Adrenal gland (tissue), 9 donors: ENCODE measurements at regions not wholly inside any gene's neighbourhood (a gene's known extent, or its start where the extent isn't known, plus 50 kb on each side); places are given as distances from the start of the nearest gene placed in this dataset.

ENCODE experiments used
- DNase-seq, 7 donors: peaks; one replicate each; pipeline ENCODE4 v3.0.0-alpha.2; 2019 to 2020
- H3K27ac ChIP-seq, 5 donors: fragments of 200-600 bp; sonication (generic) in 4 of 5; 1 replicate in 3 of 5; 2 replicates in 2 of 5; pipeline versions ENCODE4 v1.5.1 to v1.8.0; 2016 to 2020; ENCODE audit warnings: mild to moderate bottlenecking in 1 of 5
- H3K27me3 ChIP-seq: fragments of 200-600 bp; 2 replicates; pipeline ENCODE4 v1.8.0; 2021
- H3K36me3 ChIP-seq, 2 donors: fragments of 200-600 bp; replicated peaks in 1 of 2; 1 replicate in 1 of 2; 2 replicates in 1 of 2; pipeline versions ENCODE4 v1.5.1 to v1.8.0; 2018 to 2022
- H3K4me1 ChIP-seq, 2 donors: fragments of 200-600 bp; replicated peaks in 1 of 2; 1 replicate in 1 of 2; 2 replicates in 1 of 2; pipeline versions ENCODE4 v1.5.1 to v1.8.0; 2018 to 2021
- H3K4me3 ChIP-seq, 4 donors: fragments of 200-600 bp; sonication (generic) in 3 of 4; one replicate each; pipeline ENCODE4 v1.5.1; 2016 to 2018
- H3K9me3 ChIP-seq, 3 donors: fragments of 200-600 bp; sonication (generic) in 1 of 3; replicated peaks in 1 of 3; 1 replicate in 2 of 3; 2 replicates in 1 of 3; pipeline versions ENCODE4 v1.5.1 to v1.8.0; 2016 to 2021
- CTCF ChIP-seq, 6 experiments: fragments of 450-650 bp in 4 of 6; fragments of 200-600 bp in 2 of 6; sonication (generic) in 1 of 6; IDR thresholded peaks; 1 replicate in 5 of 6; 2 replicates in 1 of 6; pipeline versions ENCODE4 v1.5.1 to v1.8.0; 2016 to 2021; ENCODE audit warnings: antibody characterized with exemption in 6 of 6, mild to moderate bottlenecking in 2 of 6, moderate library complexity in 1 of 6
- POLR2A ChIP-seq, 2 donors: fragments of 450-650 bp; IDR thresholded peaks; one replicate each; pipeline ENCODE4 v1.6.1; 2017; ENCODE audit warnings: antibody characterized with exemption in 2 of 2, mild to moderate bottlenecking in 2 of 2, moderate library complexity in 1 of 2
- WGBS, 4 donors: extraction: QIAGEN DNeasy Blood & Tissue Kit in 2 of 4; methylation state at CpG; one replicate each; pipeline versions ENCODE4 v1.1.5 to v1.1.7; 2013 to 2017; 5-methylcytosine and 5-hydroxymethylcytosine counted together
- intact Hi-C, 2 donors: fragments of 100-400 bp; cut with DNase I; formaldehyde crosslinking; loops; one replicate each; pipeline versions ENCODE4 v1.14.1 to v1.15.0; 2022 to 2023
- donor health status: healthy with polysubstance abuse.
- donor health status: Bipolar disorder and iron deficiency.
- donor health status: DM: yes; HTN: yes; CAD: no.
- donor health status: DM: no; HTN: no; CAD: no.
- donor health status: DM: no; HTN: no; CAD: no.

- WGBS, 4 donors, result 59 to 81% (median 76%) methylated on average over 7 of the region's 7 CpGs
Observed at GRCh38 chr14:101337053-101337452, 224.2 kb upstream of the DIO3 start.

GRCh38 chr14:101340556-101340955 lies 220.7 kb upstream of the DIO3 start:
- Histone ChIP-seq H3K4me3 (no peak overlapping the region), H3K36me3 (no peaks in the 10 kb centered on the region), H3K27me3 (no peaks in the 10 kb centered on the region), H3K27ac (no peak overlapping the region), H3K4me1 (no peaks in the 10 kb centered on the region), H3K9me3 (no peaks in the 10 kb centered on the region)
- no peak for TF ChIP-seq POLR2A (IDR thresholded peaks at IDR 0.05)
- no peak for TF ChIP-seq CTCF (IDR thresholded peaks at IDR 0.05)
- intact Hi-C loops, result no loop called here
- no peak for DNase-seq
- WGBS, 4 donors, result 80 to 87% (median 85%) methylated on average over 8 of the region's 8 CpGs

More at GRCh38 chr14:101337053-101337452, 224.2 kb upstream of the DIO3 start:
- intact Hi-C loops, result no loop called here
- TF ChIP-seq CTCF (IDR thresholded peaks at IDR 0.05) (no peak), POLR2A (IDR thresholded peaks at IDR 0.05) (no peak)
- H3K27me3 ChIP-seq, result no peaks in the 10 kb centered on the region
- no peak for DNase-seq
- H3K27ac ChIP-seq, result no peak overlapping the region
- H3K36me3 ChIP-seq, result no peaks in the 10 kb centered on the region
- no peak overlapping the region for H3K4me3 ChIP-seq
- no peaks in the 10 kb centered on the region for H3K4me1 ChIP-seq
- H3K9me3 ChIP-seq, result no peaks in the 10 kb centered on the region

- DNase-seq, result peak in 1 of 7 donors; percentile 5
- intact Hi-C loops, result no loop called here
- Histone ChIP-seq H3K27me3 (no peaks in the 10 kb centered on the region), H3K36me3 (no peaks in the 10 kb centered on the region), H3K27ac (no peak overlapping the region), H3K4me1 (no peaks in the 10 kb centered on the region), H3K4me3 (no peak overlapping the region), H3K9me3 (peaks cover 0 to 4% (median 0%) of the 10 kb centered on the region in 3 donors)
- 81 to 88% (median 86%) methylated on average over 7 to 8 of the region's 8 CpGs for WGBS, 4 donors
- TF ChIP-seq POLR2A (IDR thresholded peaks at IDR 0.05), result no peak
- TF ChIP-seq CTCF (IDR thresholded peaks at IDR 0.05), result no peak
Observed at GRCh38 chr14:101347893-101348777, 213.2 kb upstream of the DIO3 start.

GRCh38 chr14:101349108-101349507 lies 212.2 kb upstream of the DIO3 start:
- Histone ChIP-seq H3K27ac (no peak overlapping the region), H3K9me3 (peaks cover 0 to 4% (median 0%) of the 10 kb centered on the region in 3 donors), H3K36me3 (no peaks in the 10 kb centered on the region), H3K27me3 (no peaks in the 10 kb centered on the region), H3K4me3 (no peak overlapping the region), H3K4me1 (no peaks in the 10 kb centered on the region)
- TF ChIP-seq CTCF (IDR thresholded peaks at IDR 0.05), result no peak
- WGBS, 4 donors, result 80 to 100% (median 95%) methylated on average over 2 to 3 of the region's 3 CpGs
- intact Hi-C loops, result no loop called here
- DNase-seq, result peak in 1 of 7 donors; percentile 2
